SK-N-SH treated with all-trans-retinoic acid at 6 μM for 48 hours (cell line): ENCODE measurements at regions not wholly inside any gene's neighbourhood (a gene's known extent, or its start where the extent isn't known, plus 50 kb on each side); places are given as distances from the start of the nearest gene placed in this dataset.

ENCODE experiments used
- ATAC-seq: fragments of 200-7000 bp; cut with Tn5 transposase; 3 replicates; pipeline ENCODE4 v1.9.1; 2020; ENCODE audit warnings: mild to moderate bottlenecking, moderate library complexity
- ARNTL ChIP-seq: fragments of 450-650 bp; formaldehyde crosslinking; IDR thresholded peaks from 2 replicates; pipeline ENCODE4 v1.5.0; 2020; ENCODE audit warnings: low read depth, mild to moderate bottlenecking, moderate library complexity, borderline replicate concordance
- BACH2 ChIP-seq: fragments of 250-450 bp; sonication (Bioruptor Pico); IDR thresholded peaks from 2 replicates; pipeline ENCODE4 v1.9.0; 2021; ENCODE audit warnings: mild to moderate bottlenecking, borderline replicate concordance
- ESRRG ChIP-seq: fragments of 250-450 bp; sonication (Bioruptor Pico); IDR thresholded peaks from 2 replicates; pipeline ENCODE4 v1.6.1; 2021; ENCODE audit warnings: mild to moderate bottlenecking
- GLIS3 ChIP-seq: fragments of 250-450 bp; sonication (Bioruptor Pico); IDR thresholded peaks from 2 replicates; pipeline ENCODE4 v1.5.0; 2020; ENCODE audit warnings: mild to moderate bottlenecking, moderate library complexity
- ISL1 ChIP-seq: fragments of 250-450 bp; sonication (Bioruptor Pico); IDR thresholded peaks from 2 replicates; pipeline ENCODE4 v2.1.2; 2022; ENCODE audit warnings: mild to moderate bottlenecking, moderate library complexity
- OSR1 ChIP-seq: fragments of 250-450 bp; sonication (Bioruptor Pico); IDR thresholded peaks from 2 replicates; pipeline ENCODE4 v1.8.0; 2022; ENCODE audit warnings: moderate library complexity, mild to moderate bottlenecking, inconsistent platforms
- PPARA ChIP-seq: fragments of 250-450 bp; sonication (Bioruptor Pico); IDR thresholded peaks from 2 replicates; pipeline ENCODE4 v1.5.0; 2020; ENCODE audit warnings: mild to moderate bottlenecking, borderline replicate concordance
- RARB ChIP-seq: fragments of 250-450 bp; sonication (Bioruptor Pico); IDR thresholded peaks from 2 replicates; pipeline ENCODE4 v1.8.0; 2021; ENCODE audit warnings: mild to moderate bottlenecking, moderate library complexity
- SNAI2 ChIP-seq: fragments of 250-450 bp; sonication (Bioruptor Pico); IDR thresholded peaks from 2 replicates; pipeline ENCODE4 v1.5.0; 2020; ENCODE audit warnings: mild to moderate bottlenecking, moderate library complexity
- TCF4 ChIP-seq: fragments of 250-450 bp; sonication (Bioruptor Pico); IDR thresholded peaks from 2 replicates; pipeline ENCODE4 v1.8.0; 2021; ENCODE audit warnings: mild to moderate bottlenecking, moderate library complexity, borderline replicate concordance
- TOX ChIP-seq: fragments of 250-450 bp; sonication (Bioruptor Pico); IDR thresholded peaks from 2 replicates; pipeline ENCODE4 v1.8.0; 2021; ENCODE audit warnings: mild to moderate bottlenecking, moderate library complexity, borderline replicate concordance
- ZC3H10 ChIP-seq: fragments of 250-450 bp; sonication (Bioruptor Pico); IDR thresholded peaks from 2 replicates; pipeline ENCODE4 v1.5.1; 2021; ENCODE audit warnings: mild to moderate bottlenecking, moderate library complexity
- ZFP3 ChIP-seq: fragments of 250-450 bp; sonication (Bioruptor Pico); IDR thresholded peaks from 2 replicates; pipeline ENCODE4 v1.5.0; 2020; ENCODE audit warnings: mild to moderate bottlenecking, moderate library complexity
- ZFP30 ChIP-seq: fragments of 450-650 bp; formaldehyde crosslinking; IDR thresholded peaks from 2 replicates; pipeline ENCODE4 v1.5.0; 2022; ENCODE audit warnings: mild to moderate bottlenecking, moderate library complexity
- ZNF565 ChIP-seq: fragments of 450-650 bp; formaldehyde crosslinking; conservative IDR thresholded peaks from 2 replicates; pipeline ENCODE4 v1.5.0; 2020; ENCODE audit warnings: low read depth, mild to moderate bottlenecking, moderate library complexity
- ZNF70 ChIP-seq: fragments of 450-650 bp; formaldehyde crosslinking; IDR thresholded peaks from 2 replicates; pipeline ENCODE4 v1.5.0; 2020; ENCODE audit warnings: mild to moderate bottlenecking, moderate library complexity
- ZNF8 ChIP-seq: fragments of 450-650 bp; formaldehyde crosslinking; IDR thresholded peaks from 2 replicates; pipeline ENCODE4 v1.5.0; 2020; ENCODE audit warnings: mild to moderate bottlenecking, moderate library complexity
- TF ChIP-seq, protein P1 (sequence below): fragments of 250-450 bp; sonication (Bioruptor Pico); IDR thresholded peaks from 2 replicates; pipeline ENCODE4 v1.5.1; 2020; ENCODE audit warnings: low read depth, mild to moderate bottlenecking, moderate library complexity
- TF ChIP-seq, protein P2 (sequence below): fragments of 250-450 bp; sonication (Bioruptor Pico); IDR thresholded peaks from 2 replicates; pipeline ENCODE4 v1.8.0; 2021; ENCODE audit warnings: low read depth, mild to moderate bottlenecking, moderate library complexity, borderline replicate concordance
- TF ChIP-seq, protein P3 (sequence below): fragments of 250-450 bp; sonication (Bioruptor Pico); IDR thresholded peaks from 2 replicates; pipeline ENCODE4 v1.5.0; 2020; ENCODE audit warnings: mild to moderate bottlenecking, moderate library complexity
- TF ChIP-seq, protein P4 (sequence below): fragments of 250-450 bp; sonication (Bioruptor Pico); IDR thresholded peaks from 2 replicates; pipeline ENCODE4 v1.8.0; 2020; ENCODE audit warnings: mild to moderate bottlenecking, moderate library complexity, borderline replicate concordance
- TF ChIP-seq, protein P5 (sequence below): fragments of 250-450 bp; sonication (Bioruptor Pico); IDR thresholded peaks from 2 replicates; pipeline ENCODE4 v1.5.1; 2021; ENCODE audit warnings: mild to moderate bottlenecking, moderate library complexity

DNA sequence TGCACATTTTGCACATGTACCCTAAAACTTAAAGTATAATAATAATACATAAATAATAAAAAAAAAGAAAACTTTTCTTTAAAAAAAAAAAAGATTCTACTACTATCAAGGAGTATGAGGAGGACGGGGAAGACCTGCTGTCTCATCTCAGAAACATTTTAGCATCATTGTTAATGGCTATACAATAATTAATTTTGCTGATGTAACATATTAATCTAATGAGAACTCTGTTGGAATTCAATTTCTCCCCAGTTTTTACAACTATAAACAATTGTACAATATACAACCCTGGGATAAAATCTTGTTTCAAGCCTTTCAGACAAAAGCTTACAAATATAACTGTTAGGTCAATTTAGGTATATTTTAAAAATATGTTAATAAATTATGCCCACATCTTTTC, 139.0 kb upstream of the GRIN3A start:
- ATAC-seq = no peak

DNA sequence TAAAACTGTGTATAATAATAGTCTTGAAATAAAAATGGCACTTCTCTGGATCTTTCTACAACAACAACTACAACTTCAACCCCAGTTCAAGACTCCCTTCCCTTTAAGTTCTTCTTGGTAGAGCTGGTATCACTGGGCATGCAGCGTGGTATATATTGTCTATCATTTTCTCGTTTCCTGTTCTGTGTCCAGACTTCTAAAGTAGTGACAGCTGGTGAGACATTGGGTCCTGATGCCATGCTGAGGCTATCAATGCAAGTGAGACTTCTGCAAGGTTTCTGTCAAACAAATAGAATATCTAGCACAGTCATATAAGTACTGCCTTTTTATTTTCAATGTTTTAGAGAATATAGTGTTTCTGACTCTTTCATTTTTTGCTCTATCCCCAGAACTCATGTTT, 123.0 kb upstream of the GRIN3A start:
- ATAC-seq = no peak
- no peak for TF ChIP-seq SNAI2
- TF ChIP-seq OSR1 (CRISPR knock-in tag) = no peak
- no peak for TF ChIP-seq TOX
- TF ChIP-seq TCF4 = no peak
- TF ChIP-seq ZFP30 (CRISPR knock-in tag) = no peak

More for the DNA sequence above, 139.0 kb upstream of the GRIN3A start:
- TF ChIP-seq GLIS3 (CRISPR knock-in tag) (no peak), TOX (no peak), SNAI2 (no peak), ESRRG (no peak), ZFP30 (CRISPR knock-in tag) (no peak), ISL1 (CRISPR knock-in tag) (no peak), OSR1 (CRISPR knock-in tag) (no peak), ZNF70 (CRISPR knock-in tag) (no peak), TCF4 (no peak), ZNF8 (CRISPR knock-in tag) (no peak), ZFP3 (CRISPR knock-in tag) (no peak), RARB (CRISPR knock-in tag) (no peak), ZNF565 (CRISPR knock-in tag) (no peak), ARNTL (CRISPR knock-in tag) (no peak)
- TF ChIP-seq, protein P1, sequence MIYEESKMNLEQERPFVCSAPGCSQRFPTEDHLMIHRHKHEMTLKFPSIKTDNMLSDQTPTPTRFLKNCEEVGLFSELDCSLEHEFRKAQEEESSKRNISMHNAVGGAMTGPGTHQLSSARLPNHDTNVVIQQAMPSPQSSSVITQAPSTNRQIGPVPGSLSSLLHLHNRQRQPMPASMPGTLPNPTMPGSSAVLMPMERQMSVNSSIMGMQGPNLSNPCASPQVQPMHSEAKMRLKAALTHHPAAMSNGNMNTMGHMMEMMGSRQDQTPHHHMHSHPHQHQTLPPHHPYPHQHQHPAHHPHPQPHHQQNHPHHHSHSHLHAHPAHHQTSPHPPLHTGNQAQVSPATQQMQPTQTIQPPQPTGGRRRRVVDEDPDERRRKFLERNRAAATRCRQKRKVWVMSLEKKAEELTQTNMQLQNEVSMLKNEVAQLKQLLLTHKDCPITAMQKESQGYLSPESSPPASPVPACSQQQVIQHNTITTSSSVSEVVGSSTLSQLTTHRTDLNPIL (CRISPR knock-in tag) = no peak
- TF ChIP-seq, protein P2, sequence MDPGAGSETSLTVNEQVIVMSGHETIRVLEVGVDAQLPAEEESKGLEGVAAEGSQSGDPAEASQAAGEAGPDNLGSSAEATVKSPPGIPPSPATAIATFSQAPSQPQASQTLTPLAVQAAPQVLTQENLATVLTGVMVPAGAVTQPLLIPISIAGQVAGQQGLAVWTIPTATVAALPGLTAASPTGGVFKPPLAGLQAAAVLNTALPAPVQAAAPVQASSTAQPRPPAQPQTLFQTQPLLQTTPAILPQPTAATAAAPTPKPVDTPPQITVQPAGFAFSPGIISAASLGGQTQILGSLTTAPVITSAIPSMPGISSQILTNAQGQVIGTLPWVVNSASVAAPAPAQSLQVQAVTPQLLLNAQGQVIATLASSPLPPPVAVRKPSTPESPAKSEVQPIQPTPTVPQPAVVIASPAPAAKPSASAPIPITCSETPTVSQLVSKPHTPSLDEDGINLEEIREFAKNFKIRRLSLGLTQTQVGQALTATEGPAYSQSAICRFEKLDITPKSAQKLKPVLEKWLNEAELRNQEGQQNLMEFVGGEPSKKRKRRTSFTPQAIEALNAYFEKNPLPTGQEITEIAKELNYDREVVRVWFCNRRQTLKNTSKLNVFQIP (CRISPR knock-in tag) = no peak
- TF ChIP-seq, protein P3, sequence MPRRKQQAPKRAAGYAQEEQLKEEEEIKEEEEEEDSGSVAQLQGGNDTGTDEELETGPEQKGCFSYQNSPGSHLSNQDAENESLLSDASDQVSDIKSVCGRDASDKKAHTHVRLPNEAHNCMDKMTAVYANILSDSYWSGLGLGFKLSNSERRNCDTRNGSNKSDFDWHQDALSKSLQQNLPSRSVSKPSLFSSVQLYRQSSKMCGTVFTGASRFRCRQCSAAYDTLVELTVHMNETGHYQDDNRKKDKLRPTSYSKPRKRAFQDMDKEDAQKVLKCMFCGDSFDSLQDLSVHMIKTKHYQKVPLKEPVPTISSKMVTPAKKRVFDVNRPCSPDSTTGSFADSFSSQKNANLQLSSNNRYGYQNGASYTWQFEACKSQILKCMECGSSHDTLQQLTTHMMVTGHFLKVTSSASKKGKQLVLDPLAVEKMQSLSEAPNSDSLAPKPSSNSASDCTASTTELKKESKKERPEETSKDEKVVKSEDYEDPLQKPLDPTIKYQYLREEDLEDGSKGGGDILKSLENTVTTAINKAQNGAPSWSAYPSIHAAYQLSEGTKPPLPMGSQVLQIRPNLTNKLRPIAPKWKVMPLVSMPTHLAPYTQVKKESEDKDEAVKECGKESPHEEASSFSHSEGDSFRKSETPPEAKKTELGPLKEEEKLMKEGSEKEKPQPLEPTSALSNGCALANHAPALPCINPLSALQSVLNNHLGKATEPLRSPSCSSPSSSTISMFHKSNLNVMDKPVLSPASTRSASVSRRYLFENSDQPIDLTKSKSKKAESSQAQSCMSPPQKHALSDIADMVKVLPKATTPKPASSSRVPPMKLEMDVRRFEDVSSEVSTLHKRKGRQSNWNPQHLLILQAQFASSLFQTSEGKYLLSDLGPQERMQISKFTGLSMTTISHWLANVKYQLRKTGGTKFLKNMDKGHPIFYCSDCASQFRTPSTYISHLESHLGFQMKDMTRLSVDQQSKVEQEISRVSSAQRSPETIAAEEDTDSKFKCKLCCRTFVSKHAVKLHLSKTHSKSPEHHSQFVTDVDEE = no peak
- TF ChIP-seq, protein P4, sequence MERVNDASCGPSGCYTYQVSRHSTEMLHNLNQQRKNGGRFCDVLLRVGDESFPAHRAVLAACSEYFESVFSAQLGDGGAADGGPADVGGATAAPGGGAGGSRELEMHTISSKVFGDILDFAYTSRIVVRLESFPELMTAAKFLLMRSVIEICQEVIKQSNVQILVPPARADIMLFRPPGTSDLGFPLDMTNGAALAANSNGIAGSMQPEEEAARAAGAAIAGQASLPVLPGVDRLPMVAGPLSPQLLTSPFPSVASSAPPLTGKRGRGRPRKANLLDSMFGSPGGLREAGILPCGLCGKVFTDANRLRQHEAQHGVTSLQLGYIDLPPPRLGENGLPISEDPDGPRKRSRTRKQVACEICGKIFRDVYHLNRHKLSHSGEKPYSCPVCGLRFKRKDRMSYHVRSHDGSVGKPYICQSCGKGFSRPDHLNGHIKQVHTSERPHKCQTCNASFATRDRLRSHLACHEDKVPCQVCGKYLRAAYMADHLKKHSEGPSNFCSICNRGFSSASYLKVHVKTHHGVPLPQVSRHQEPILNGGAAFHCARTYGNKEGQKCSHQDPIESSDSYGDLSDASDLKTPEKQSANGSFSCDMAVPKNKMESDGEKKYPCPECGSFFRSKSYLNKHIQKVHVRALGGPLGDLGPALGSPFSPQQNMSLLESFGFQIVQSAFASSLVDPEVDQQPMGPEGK (CRISPR knock-in tag) = no peak
- TF ChIP-seq, protein P5, sequence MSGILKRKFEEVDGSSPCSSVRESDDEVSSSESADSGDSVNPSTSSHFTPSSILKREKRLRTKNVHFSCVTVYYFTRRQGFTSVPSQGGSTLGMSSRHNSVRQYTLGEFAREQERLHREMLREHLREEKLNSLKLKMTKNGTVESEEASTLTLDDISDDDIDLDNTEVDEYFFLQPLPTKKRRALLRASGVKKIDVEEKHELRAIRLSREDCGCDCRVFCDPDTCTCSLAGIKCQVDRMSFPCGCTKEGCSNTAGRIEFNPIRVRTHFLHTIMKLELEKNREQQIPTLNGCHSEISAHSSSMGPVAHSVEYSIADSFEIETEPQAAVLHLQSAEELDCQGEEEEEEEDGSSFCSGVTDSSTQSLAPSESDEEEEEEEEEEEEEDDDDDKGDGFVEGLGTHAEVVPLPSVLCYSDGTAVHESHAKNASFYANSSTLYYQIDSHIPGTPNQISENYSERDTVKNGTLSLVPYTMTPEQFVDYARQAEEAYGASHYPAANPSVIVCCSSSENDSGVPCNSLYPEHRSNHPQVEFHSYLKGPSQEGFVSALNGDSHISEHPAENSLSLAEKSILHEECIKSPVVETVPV (CRISPR knock-in tag) = no peak

DNA sequence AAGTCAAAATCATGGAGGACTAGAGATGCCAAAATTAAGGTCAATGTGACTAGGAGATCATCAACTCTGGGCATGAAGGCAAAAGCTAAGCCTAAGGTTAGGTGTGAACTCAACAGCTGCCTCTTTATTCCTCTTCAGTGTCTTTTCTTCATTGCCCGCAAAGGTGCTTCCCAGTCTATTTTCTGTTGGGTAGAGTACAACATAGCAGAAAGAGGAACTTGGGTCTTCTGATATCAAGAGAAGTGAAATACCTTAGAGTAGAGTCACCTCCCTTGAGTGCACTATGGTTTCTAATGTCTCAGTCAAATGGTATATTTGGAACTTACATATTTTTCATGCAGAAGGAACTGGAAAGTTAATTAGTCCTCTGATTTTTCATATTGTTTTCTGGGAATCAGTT, 122.5 kb upstream of the GRIN3A start:
- ATAC-seq = no peak
- TF ChIP-seq ESRRG (no peak), RARB (CRISPR knock-in tag) (no peak), TCF4 (no peak), ZNF565 (CRISPR knock-in tag) (no peak), OSR1 (CRISPR knock-in tag) (no peak), TOX (no peak), ZNF8 (CRISPR knock-in tag) (no peak), PPARA (no peak), ISL1 (CRISPR knock-in tag) (no peak), ARNTL (CRISPR knock-in tag) (no peak), ZC3H10 (CRISPR knock-in tag) (no peak), GLIS3 (CRISPR knock-in tag) (no peak), BACH2 (CRISPR knock-in tag) (no peak), ZFP30 (CRISPR knock-in tag) (no peak)
- TF ChIP-seq, protein P1 (CRISPR knock-in tag) = no peak
- TF ChIP-seq, protein P3 = no peak
- TF ChIP-seq, protein P4 (CRISPR knock-in tag) = no peak
